DMS153 (cell line): ENCODE measurements at regions not wholly inside any gene's neighbourhood (a gene's known extent, or its start where the extent isn't known, plus 50 kb on each side); places are given as distances from the start of the nearest gene placed in this dataset.

Experiments
- DNase-seq: peaks from one replicate; lab custom pipeline; 2025; lab: John Stamatoyannopoulos, UW

- DNase-seq = no peak
These were observed 883.9 kb downstream of the BRD1 start for GRCh38 chr22:48943567-48944432.

- no peak for DNase-seq
These were observed 884.7 kb downstream of the BRD1 start for GRCh38 chr22:48942698-48943566.

- no peak for DNase-seq
These were observed 885.6 kb downstream of the BRD1 start for GRCh38 chr22:48941903-48942575.

GRCh38 chr22:48941033-48941902 is 886.4 kb downstream of the BRD1 start:
- no peak for DNase-seq

GRCh38 chr22:48940266-48941032 is 887.2 kb downstream of the BRD1 start:
- DNase-seq = no peak

- DNase-seq = no peak
These were observed 888.0 kb downstream of the BRD1 start for GRCh38 chr22:48939441-48940265.

GRCh38 chr22:48938741-48939140 is 888.9 kb downstream of the BRD1 start:
- no peak for DNase-seq

GRCh38 chr22:48937032-48937639 is 890.5 kb downstream of the BRD1 start:
- no peak for DNase-seq

GRCh38 chr22:48936391-48936790 is 891.3 kb downstream of the BRD1 start:
- DNase-seq = no peak

- DNase-seq = no peak
These were observed 893.2 kb downstream of the BRD1 start for GRCh38 chr22:48934446-48934845.

- DNase-seq = no peak
These were observed 896.2 kb downstream of the BRD1 start for GRCh38 chr22:48931452-48931851.

- DNase-seq = no peak
These were observed 898.3 kb downstream of the BRD1 start for GRCh38 chr22:48929276-48929790.

GRCh38 chr22:48927591-48927990 is 900.1 kb downstream of the BRD1 start:
- DNase-seq = no peak

GRCh38 chr22:48926643-48927042 is 901.0 kb downstream of the BRD1 start:
- DNase-seq = peak; percentile 52

GRCh38 chr22:48926136-48926535 is 901.5 kb downstream of the BRD1 start:
- DNase-seq = no peak

GRCh38 chr22:48925450-48925849 is 902.2 kb downstream of the BRD1 start:
- DNase-seq = no peak

- no peak for DNase-seq
These were observed 903.7 kb downstream of the BRD1 start for GRCh38 chr22:48923996-48924395.

GRCh38 chr22:48923165-48923865 is 904.4 kb downstream of the BRD1 start:
- DNase-seq = peak; percentile 68
